ENCODE measurements at regions not wholly inside any gene's neighbourhood (a gene's known extent, or its start where the extent isn't known, plus 50 kb on each side); places are given as distances from the start of the nearest gene placed in this dataset.

GRCh38 chr10:4043897-4044665 is 259.1 kb upstream of the KLF6 start:
- peak; percentile 16 to 67 (median 65) for DNase-seq

GRCh38 chr10:4041635-4042034 is 256.6 kb upstream of the KLF6 start:
- peak; percentile 26 to 53 (median 37) for DNase-seq

GRCh38 chr10:4038000-4038399 is 253.0 kb upstream of the KLF6 start:
- DNase-seq = no peak

- DNase-seq = no peak
These were observed 250.6 kb upstream of the KLF6 start for GRCh38 chr10:4035599-4035945.

- DNase-seq = peak; percentile 52 to 60 (median 55)
These were observed 250.0 kb upstream of the KLF6 start for GRCh38 chr10:4034907-4035598.

GRCh38 chr10:4033341-4033896 is 248.4 kb upstream of the KLF6 start:
- DNase-seq = peak; percentile 49 to 78 (median 61)

- DNase-seq = no peak
These were observed 244.9 kb upstream of the KLF6 start for GRCh38 chr10:4029866-4030265.

GRCh38 chr10:4028854-4029583 is 244.0 kb upstream of the KLF6 start:
- peak in 1 of 3 donors; percentile 51 for DNase-seq

GRCh38 chr10:4028027-4028471 is 243.0 kb upstream of the KLF6 start:
- peak in 1 of 3 donors; percentile 13 for DNase-seq

GRCh38 chr10:4025339-4025738 is 240.3 kb upstream of the KLF6 start:
- no peak for DNase-seq

GRCh38 chr10:4024516-4025245 is 239.7 kb upstream of the KLF6 start:
- no peak for DNase-seq

GRCh38 chr10:4024027-4024426 is 239.0 kb upstream of the KLF6 start:
- peak in 2 of 3 donors; percentile 20 to 45 for DNase-seq

- DNase-seq = no peak
These were observed 237.5 kb upstream of the KLF6 start for GRCh38 chr10:4022473-4022872.

- DNase-seq = no peak
These were observed 235.6 kb upstream of the KLF6 start for GRCh38 chr10:4020631-4021030.

- peak; percentile 77 to 88 (median 83) for DNase-seq
These were observed 233.1 kb upstream of the KLF6 start for GRCh38 chr10:4018054-4018511.

- no peak for DNase-seq
These were observed 232.3 kb upstream of the KLF6 start for GRCh38 chr10:4017336-4017735.

- no peak for DNase-seq
These were observed 231.3 kb upstream of the KLF6 start for GRCh38 chr10:4016214-4016740.

- peak; percentile 64 to 82 (median 66) for DNase-seq
These were observed 228.7 kb upstream of the KLF6 start for GRCh38 chr10:4013651-4014121.

- no peak for DNase-seq
These were observed 227.8 kb upstream of the KLF6 start for GRCh38 chr10:4012848-4013247.

GRCh38 chr10:4011136-4011812 is 226.3 kb upstream of the KLF6 start:
- no peak for DNase-seq

GRCh38 chr10:4008676-4009382 is 223.8 kb upstream of the KLF6 start:
- no peak for DNase-seq

Measured in suppressor macrophage treated with lipopolysaccharide for 1 hour (primary cell).